ENCODE measurements at regions not wholly inside any gene's neighbourhood (a gene's known extent, or its start where the extent isn't known, plus 50 kb on each side); places are given as distances from the start of the nearest gene placed in this dataset.

- H3K4me3 ChIP-seq (ENCODE audit: low read depth, low read length, poor library complexity, severe bottlenecking) = no peak overlapping the region
- no peaks in the 10 kb centered on the region for H3K9me2 ChIP-seq (ENCODE audit: low read depth, low read length)
- no peak overlapping the region for H3K27ac ChIP-seq (ENCODE audit: low read depth, low read length, poor library complexity, severe bottlenecking)
- no peak overlapping the region for H3K4me2 ChIP-seq (ENCODE audit: low read length)
- H2AFZ ChIP-seq (ENCODE audit: low read length) = no peak overlapping the region
- H3K79me2 ChIP-seq (ENCODE audit: insufficient read depth, low read length) = no peaks in the 10 kb centered on the region
- H3K36me3 ChIP-seq (ENCODE audit: insufficient read depth, low read length) = no peaks in the 10 kb centered on the region; the same call in 1 of the 2 replicates
- TF ChIP-seq CTCF (IDR thresholded peaks at IDR 0.05; ENCODE audit: low read length) = no peak
- no peak for TF ChIP-seq EZH2 (IDR thresholded peaks at IDR 0.05; ENCODE audit: borderline replicate concordance, low read length)
- no peaks in the 10 kb centered on the region; the same call in 1 of the 2 replicates for H3K27me3 ChIP-seq (ENCODE audit: insufficient read depth, low read length)
- no peaks in the 10 kb centered on the region for H3F3A ChIP-seq (ENCODE audit: insufficient read depth, low read length)
- no peaks in the 10 kb centered on the region for H3K4me1 ChIP-seq (ENCODE audit: insufficient read depth, low read length, severe bottlenecking)
- no peaks in the 10 kb centered on the region for H3K9me3 ChIP-seq (ENCODE audit: low read length)
- H3K9ac ChIP-seq (ENCODE audit: low read length) = no peak overlapping the region
- H4K20me1 ChIP-seq (ENCODE audit: insufficient read depth, low read length) = no peaks in the 10 kb centered on the region
These were observed 258.1 kb downstream of the DPY19L2 start for GRCh38 chr12:63410197-63410596.

GRCh38 chr12:63406781-63407180 lies 255.8 kb upstream of the AVPR1A start:
- no peak overlapping the region for H3K4me3 ChIP-seq (ENCODE audit: low read depth, low read length, poor library complexity, severe bottlenecking)
- no peak overlapping the region for H3K9ac ChIP-seq (ENCODE audit: low read length)
- no peaks in the 10 kb centered on the region for H4K20me1 ChIP-seq (ENCODE audit: insufficient read depth, low read length)
- no peaks in the 10 kb centered on the region for H3F3A ChIP-seq (ENCODE audit: insufficient read depth, low read length)
- no peaks in the 10 kb centered on the region; the same call in 1 of the 2 replicates for H3K36me3 ChIP-seq (ENCODE audit: insufficient read depth, low read length)
- no peaks in the 10 kb centered on the region; the same call in 1 of the 2 replicates for H3K27me3 ChIP-seq (ENCODE audit: insufficient read depth, low read length)
- H3K9me3 ChIP-seq (ENCODE audit: low read length) = no peaks in the 10 kb centered on the region
- H2AFZ ChIP-seq (ENCODE audit: low read length) = no peak overlapping the region
- H3K79me2 ChIP-seq (ENCODE audit: insufficient read depth, low read length) = no peaks in the 10 kb centered on the region
- no peaks in the 10 kb centered on the region for H3K4me1 ChIP-seq (ENCODE audit: insufficient read depth, low read length, severe bottlenecking)
- H3K9me2 ChIP-seq (ENCODE audit: low read depth, low read length) = no peaks in the 10 kb centered on the region
- no peak for TF ChIP-seq CTCF (IDR thresholded peaks at IDR 0.05; ENCODE audit: low read length)
- no peak for TF ChIP-seq EZH2 (IDR thresholded peaks at IDR 0.05; ENCODE audit: borderline replicate concordance, low read length)
- H3K27ac ChIP-seq (ENCODE audit: low read depth, low read length, poor library complexity, severe bottlenecking) = no peak overlapping the region
- no peak overlapping the region for H3K4me2 ChIP-seq (ENCODE audit: low read length)

- Histone ChIP-seq H2AFZ (ENCODE audit: low read length) (no peak overlapping the region), H3K27me3 (ENCODE audit: insufficient read depth, low read length) (no peaks in the 10 kb centered on the region; the same call in 1 of the 2 replicates), H3K4me3 (ENCODE audit: low read depth, low read length, poor library complexity, severe bottlenecking) (no peak overlapping the region), H3K4me2 (ENCODE audit: low read length) (no peak overlapping the region), H3K9ac (ENCODE audit: low read length) (no peak overlapping the region), H3K36me3 (ENCODE audit: insufficient read depth, low read length) (no peaks in the 10 kb centered on the region; the same call in 1 of the 2 replicates), H3K27ac (ENCODE audit: low read depth, low read length, poor library complexity, severe bottlenecking) (no peak overlapping the region), H3K79me2 (ENCODE audit: insufficient read depth, low read length) (no peaks in the 10 kb centered on the region), H4K20me1 (ENCODE audit: insufficient read depth, low read length) (no peaks in the 10 kb centered on the region), H3K4me1 (ENCODE audit: insufficient read depth, low read length, severe bottlenecking) (peaks cover 15% of the 10 kb centered on the region), H3K9me2 (ENCODE audit: low read depth, low read length) (no peaks in the 10 kb centered on the region), H3K9me3 (ENCODE audit: low read length) (no peaks in the 10 kb centered on the region), H3F3A (ENCODE audit: insufficient read depth, low read length) (no peaks in the 10 kb centered on the region)
- TF ChIP-seq EZH2 (IDR thresholded peaks at IDR 0.05; ENCODE audit: borderline replicate concordance, low read length) (no peak), CTCF (IDR thresholded peaks at IDR 0.05; ENCODE audit: low read length) (no peak)
These were observed 253.6 kb upstream of the AVPR1A start for GRCh38 chr12:63404611-63405010.
